Right renal cortex interstitium (tissue), 3 donors: ENCODE measurements at regions not wholly inside any gene's neighbourhood (a gene's known extent, or its start where the extent isn't known, plus 50 kb on each side); places are given as distances from the start of the nearest gene placed in this dataset.

ENCODE experiments used
- DNase-seq, 3 donors: peaks; one replicate each; pipeline ENCODE4 v3.0.0-alpha.2; 2013; ENCODE audit warnings: low read depth in 3 of 3, low spot score in 2 of 3

DNA sequence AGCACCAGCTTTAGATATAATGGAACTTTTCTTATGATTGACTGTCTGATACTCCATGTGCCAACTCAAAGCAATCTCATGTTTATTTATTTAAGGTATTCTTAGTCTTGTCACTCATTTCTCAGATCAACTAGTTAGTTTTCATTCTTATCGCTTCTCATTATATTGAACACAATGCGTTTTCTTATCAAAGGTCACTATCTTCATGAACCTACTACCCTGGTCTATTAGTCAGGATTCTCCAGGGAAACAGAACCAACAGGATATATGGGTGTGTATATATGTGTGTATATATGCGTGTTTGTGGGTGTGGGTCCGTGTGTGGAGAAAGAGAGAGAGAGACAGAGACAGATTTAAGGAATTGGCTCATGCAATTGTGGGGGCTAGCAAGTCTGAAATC lies 619.9 kb downstream of the ZEB2 start:
- DNase-seq: no peak

GRCh38 chr2:143893371-143893770 lies 626.5 kb downstream of the ZEB2 start:
- no peak for DNase-seq

- DNase-seq: no peak
Observed at GRCh38 chr2:143891879-143892308, 628.0 kb downstream of the ZEB2 start.

DNA sequence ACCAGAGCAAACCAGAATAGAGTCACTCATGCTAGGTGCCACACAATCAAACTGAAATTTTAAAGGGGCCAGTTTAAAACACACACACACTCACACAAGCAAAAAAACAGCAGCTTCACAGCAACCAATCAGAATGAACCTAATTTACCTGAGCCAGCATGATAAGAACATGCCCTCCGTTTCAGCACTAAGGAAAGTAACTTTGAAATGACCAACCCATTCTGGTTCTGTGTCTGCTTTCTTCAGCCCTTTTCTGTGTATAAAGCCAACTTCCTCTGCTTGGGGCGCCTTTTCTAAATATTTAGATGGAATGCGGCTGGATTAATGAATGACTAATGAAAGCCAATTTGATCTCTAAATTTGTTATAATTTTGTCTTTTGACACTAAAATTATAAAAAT lies 629.1 kb downstream of the ZEB2 start:
- DNase-seq: no peak

DNA sequence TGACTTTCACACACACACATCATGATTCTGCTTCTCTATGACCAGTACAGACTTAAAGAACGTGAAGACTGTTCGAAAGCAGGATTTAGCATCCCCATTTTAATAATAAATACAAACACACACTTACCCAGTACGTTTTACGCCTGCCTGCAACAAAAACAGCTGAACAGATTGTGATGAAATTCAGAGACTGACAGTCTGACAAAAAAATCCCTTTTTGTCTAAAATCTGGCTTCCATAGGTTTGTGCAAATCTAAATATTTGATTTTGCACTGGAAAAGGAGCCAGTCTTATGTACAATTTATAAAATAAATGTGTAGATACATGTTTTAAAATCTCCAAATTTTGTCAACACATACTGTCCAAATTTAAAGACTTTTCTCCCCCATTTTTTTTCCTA lies 630.7 kb downstream of the ZEB2 start:
- no peak for DNase-seq

- no peak for DNase-seq
Observed at GRCh38 chr2:143885461-143885860, 634.5 kb downstream of the ZEB2 start.

- no peak for DNase-seq
Observed at GRCh38 chr2:143881246-143881645, 638.7 kb downstream of the ZEB2 start.

DNA sequence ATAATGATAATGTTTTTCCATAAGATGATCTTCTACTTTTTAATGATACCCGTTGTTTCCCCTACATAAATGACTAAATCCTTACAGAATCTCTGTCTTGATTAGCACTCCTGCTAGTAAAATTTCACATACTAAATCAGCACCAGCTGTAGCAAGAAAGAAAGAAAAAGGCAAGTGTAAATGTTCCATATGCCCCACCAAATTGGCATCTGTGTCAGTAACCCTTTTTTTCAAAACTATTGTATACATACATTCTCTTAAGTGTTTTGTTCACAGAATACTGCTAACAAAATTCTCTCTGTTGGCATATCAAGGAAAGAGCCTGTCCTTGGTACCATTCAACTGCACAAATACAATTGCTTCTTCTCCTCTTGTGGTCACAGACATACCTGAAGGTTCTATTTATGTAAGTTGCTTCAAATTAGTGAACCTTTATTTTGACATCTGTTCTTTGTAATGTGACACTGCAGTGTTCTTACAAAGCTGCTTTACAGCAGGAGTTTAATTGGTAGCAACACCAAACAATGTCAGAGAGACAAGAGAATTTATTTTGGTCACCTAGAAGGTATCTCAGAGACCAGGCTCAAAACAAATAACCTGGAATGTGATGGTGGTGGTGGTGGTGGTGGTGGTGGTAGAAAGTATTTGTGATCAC lies 641.9 kb downstream of the ZEB2 start:
- DNase-seq: no peak

DNA sequence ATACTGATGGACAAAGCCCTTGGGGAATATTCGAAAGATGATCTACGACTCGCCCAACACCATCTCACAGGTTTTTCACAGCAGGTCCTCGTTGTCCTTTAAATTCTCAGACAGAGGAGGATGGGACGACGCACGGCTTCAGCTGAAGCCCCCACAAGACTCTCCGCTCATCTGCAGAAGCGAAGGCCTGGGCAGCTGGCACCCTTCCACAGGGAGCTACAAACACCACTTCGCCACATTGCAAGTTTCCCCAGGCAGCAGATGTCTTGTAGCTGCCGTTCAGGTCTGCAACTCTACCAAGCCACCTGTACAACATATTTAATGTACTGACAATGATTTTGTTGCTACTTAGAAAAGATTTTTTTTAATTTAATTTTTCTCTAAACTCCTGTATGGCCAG lies 642.9 kb downstream of the ZEB2 start:
- no peak for DNase-seq

- no peak for DNase-seq
Observed at GRCh38 chr2:143875295-143876233, 644.4 kb downstream of the ZEB2 start.

- no peak for DNase-seq
Observed at GRCh38 chr2:143873886-143874285, 646.0 kb downstream of the ZEB2 start.

- no peak for DNase-seq
Observed at GRCh38 chr2:143870696-143871095, 649.2 kb downstream of the ZEB2 start.

GRCh38 chr2:143856978-143857377 lies 662.9 kb downstream of the ZEB2 start:
- DNase-seq: no peak

- DNase-seq: no peak
Observed at GRCh38 chr2:143852759-143853158, 667.2 kb downstream of the ZEB2 start.

DNA sequence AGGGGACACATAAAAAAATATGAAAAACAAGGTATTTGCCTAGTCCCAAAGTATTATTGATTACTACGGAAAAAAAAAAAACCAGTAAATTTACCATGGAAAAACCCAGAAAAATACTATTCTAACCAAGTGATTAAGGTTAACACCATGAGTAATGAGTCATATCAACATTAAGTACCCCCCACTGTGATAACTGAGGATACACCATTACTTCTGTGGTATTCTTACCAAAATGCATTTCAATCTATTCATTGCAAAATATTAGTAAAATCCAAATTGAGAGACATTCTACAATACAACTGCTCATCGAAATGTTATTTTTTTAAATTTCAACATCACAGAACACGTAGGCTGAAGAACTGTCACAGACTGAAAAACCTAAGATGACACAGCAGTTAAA lies 669.8 kb downstream of the ZEB2 start:
- DNase-seq: no peak

- no peak for DNase-seq
Observed at GRCh38 chr2:143847257-143847656, 672.7 kb downstream of the ZEB2 start.

DNA sequence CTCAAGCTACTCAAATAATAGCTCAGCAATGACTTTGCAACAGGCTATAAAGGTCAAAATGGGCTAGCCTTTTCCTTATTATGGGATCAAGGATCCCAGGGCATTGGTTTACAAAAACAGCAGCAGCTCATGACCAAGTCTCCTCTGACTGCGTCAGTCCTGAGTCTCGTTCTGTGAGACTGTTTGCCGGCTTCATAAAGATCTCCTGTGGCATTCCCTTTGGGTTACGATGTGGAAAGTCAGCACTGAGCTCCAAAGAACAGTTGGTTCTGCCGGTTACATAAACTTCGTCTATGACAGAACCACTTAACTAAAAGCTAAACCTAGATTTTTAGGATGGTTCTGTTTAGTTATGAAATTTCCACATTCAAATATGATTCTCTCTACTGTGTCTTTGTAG lies 674.9 kb downstream of the ZEB2 start:
- DNase-seq: no peak

GRCh38 chr2:143843686-143844085 lies 676.2 kb downstream of the ZEB2 start:
- no peak for DNase-seq

GRCh38 chr2:143842836-143843235 lies 677.1 kb downstream of the ZEB2 start:
- DNase-seq: no peak

- no peak for DNase-seq
Observed at GRCh38 chr2:143841935-143842334, 678.0 kb downstream of the ZEB2 start.

DNA sequence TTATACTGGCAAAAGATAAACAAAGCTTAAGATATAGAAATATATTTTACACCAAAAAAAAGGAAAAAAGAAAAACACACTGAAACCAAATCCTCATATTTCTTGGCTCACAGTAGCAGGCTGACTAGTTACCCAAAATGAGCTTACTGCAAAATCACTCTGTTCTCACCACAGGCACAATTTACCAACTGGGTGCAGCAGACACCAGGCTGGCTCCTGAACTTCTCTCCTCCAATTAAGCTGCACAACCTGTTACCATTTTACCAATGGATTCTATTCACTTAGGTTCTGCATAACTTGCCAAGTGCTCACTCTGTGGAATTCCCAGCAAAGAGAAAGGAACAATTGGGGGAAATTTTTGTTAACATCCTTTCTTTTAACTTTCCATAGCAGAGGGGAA lies 679.3 kb downstream of the ZEB2 start:
- DNase-seq: no peak

GRCh38 chr2:143840194-143840593 lies 679.7 kb downstream of the ZEB2 start:
- DNase-seq: no peak
